ENCODE measurements at regions not wholly inside any gene's neighbourhood (a gene's known extent, or its start where the extent isn't known, plus 50 kb on each side); places are given as distances from the start of the nearest gene placed in this dataset. TPM values are rescaled to one million over a fixed set of nuclear protein-coding genes. Genes with fewer than 3 reads are reported as not detected.

DNA sequence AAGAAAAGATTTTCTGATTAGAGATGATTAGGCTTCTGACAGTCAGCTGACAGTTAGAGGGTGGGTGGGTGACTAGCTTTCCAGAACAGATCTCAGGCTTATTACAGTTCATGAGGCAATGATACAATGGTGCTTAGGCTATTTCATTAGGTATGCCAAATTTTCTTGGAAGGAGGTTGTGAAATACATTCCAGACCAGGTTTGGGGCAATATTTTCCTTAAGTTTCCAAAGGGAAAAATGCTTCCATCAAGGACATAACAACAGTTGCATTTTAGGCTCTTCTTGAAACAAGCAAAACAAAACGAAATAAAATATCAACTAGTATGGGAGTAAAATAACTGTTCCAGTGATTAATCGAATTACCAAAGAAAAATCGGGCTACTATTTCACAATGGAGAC is 59.3 kb upstream of the CNTN1 start:
- TF ChIP-seq POLR2AphosphoS5 (IDR thresholded peaks at IDR 0.05; ENCODE audit: insufficient read depth in 1 of 2, low read depth in 1 of 2) (no peak), POLR2A (IDR thresholded peaks at IDR 0.05) (no peak)
- TF ChIP-seq, protein P1, sequence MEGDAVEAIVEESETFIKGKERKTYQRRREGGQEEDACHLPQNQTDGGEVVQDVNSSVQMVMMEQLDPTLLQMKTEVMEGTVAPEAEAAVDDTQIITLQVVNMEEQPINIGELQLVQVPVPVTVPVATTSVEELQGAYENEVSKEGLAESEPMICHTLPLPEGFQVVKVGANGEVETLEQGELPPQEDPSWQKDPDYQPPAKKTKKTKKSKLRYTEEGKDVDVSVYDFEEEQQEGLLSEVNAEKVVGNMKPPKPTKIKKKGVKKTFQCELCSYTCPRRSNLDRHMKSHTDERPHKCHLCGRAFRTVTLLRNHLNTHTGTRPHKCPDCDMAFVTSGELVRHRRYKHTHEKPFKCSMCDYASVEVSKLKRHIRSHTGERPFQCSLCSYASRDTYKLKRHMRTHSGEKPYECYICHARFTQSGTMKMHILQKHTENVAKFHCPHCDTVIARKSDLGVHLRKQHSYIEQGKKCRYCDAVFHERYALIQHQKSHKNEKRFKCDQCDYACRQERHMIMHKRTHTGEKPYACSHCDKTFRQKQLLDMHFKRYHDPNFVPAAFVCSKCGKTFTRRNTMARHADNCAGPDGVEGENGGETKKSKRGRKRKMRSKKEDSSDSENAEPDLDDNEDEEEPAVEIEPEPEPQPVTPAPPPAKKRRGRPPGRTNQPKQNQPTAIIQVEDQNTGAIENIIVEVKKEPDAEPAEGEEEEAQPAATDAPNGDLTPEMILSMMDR (IDR thresholded peaks at IDR 0.05), result no peak
- no peak overlapping the region for H3K27ac ChIP-seq
- intact Hi-C loops (cut with DNase I), result no loop called here

DNA sequence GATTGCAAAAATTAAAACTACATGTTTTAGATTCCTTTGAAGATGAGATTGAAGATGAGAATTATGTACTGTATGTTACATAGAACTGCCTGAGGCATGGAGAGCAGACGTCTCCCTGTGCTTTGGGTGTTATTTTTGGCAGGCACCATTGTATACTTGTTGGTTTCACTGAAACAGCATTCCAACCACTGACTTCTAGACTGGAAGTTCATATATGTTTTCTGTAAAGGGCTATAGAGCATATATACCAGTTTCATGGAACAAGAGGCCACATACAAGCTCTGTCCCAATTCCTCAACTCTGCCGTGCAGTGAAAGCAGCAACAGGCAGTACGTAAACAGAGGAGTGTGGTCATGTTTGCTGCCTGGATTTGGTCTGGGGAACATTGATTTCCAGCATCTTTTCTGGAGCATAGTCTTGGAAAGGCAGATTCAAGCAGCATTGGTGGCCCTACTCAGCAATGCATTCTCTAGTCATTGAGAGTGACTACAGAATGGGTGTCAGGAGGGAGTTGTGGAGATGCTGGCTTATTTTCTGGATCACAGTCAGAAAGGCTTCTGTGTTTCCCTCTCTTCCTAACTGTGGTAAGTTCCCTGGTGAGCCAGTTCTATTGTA is 57.6 kb upstream of the CNTN1 start:
- no peaks in the 10 kb centered on the region for H3K4me1 ChIP-seq
- no peaks in the 10 kb centered on the region for H3K9me3 ChIP-seq
- H3K27me3 ChIP-seq, result no peaks in the 10 kb centered on the region
- no peak for TF ChIP-seq POLR2A (IDR thresholded peaks at IDR 0.05)
- TF ChIP-seq POLR2AphosphoS5 (IDR thresholded peaks at IDR 0.05; ENCODE audit: insufficient read depth in 1 of 2, low read depth in 1 of 2), result no peak
- TF ChIP-seq, protein P1 (IDR thresholded peaks at IDR 0.05), result no peak
- no peak overlapping the region for H3K4me3 ChIP-seq
- intact Hi-C loops (cut with DNase I), result no loop called here
- H3K27ac ChIP-seq, result no peak overlapping the region
- DNase-seq (ENCODE audit: extremely low spot score in 2 of 2), result no peak
- H3K36me3 ChIP-seq, result no peaks in the 10 kb centered on the region

More for the DNA sequence above, 59.3 kb upstream of the CNTN1 start:
- no peak overlapping the region for H3K4me3 ChIP-seq
- H3K36me3 ChIP-seq, result no peaks in the 10 kb centered on the region
- DNase-seq (ENCODE audit: extremely low spot score in 2 of 2), result no peak
- no peaks in the 10 kb centered on the region for H3K27me3 ChIP-seq
- H3K4me1 ChIP-seq, result no peaks in the 10 kb centered on the region
- no peaks in the 10 kb centered on the region for H3K9me3 ChIP-seq

DNA sequence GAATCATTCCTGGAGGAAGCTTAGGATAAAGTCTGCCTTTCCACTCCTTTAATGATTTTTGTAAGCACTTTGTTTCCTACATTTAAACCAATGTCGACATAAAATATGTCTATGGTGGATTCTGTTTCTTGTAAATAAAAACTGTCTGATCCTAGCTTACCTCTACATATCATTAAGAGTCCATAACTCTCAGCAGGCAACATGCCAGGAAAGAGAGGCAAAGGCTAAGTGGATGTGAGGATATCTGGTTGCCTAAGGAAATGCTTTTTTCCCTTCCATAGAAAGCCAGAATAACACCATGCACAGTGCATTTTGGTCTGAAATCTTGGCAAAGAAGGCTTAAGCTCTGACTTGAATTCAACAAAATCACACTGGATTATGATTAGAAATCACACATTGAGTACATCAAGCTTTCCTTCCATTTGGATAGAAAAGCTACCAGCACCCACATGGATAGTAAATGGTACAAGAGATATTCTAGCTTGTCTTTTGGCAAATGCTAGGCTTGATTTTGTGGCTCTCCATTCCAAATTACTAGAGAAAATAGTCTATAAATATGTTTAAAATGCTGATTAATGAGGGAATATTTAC is 57.0 kb upstream of the CNTN1 start:
- Histone ChIP-seq H3K4me3 (no peak overlapping the region), H3K36me3 (no peaks in the 10 kb centered on the region), H3K27me3 (no peaks in the 10 kb centered on the region), H3K4me1 (no peaks in the 10 kb centered on the region), H3K27ac (no peak overlapping the region), H3K9me3 (no peaks in the 10 kb centered on the region)
- DNase-seq (ENCODE audit: extremely low spot score in 2 of 2), result no peak
- TF ChIP-seq POLR2A (IDR thresholded peaks at IDR 0.05), result no peak
- intact Hi-C loops (cut with DNase I), result no loop called here

Small RNA genes lying in the stretch of these regions (small RNA-seq; reads per million reads assigned to genes)
- not detected for gene RNU6-713P
